IPS-18a (cell line): ENCODE measurements at regions not wholly inside any gene's neighbourhood (a gene's known extent, or its start where the extent isn't known, plus 50 kb on each side); places are given as distances from the start of the nearest gene placed in this dataset.

Source experiments
- H3K27ac ChIP-seq: one replicate; pipeline ENCODE4 v1.5.1; 2013; ENCODE audit warnings: low read length
- H3K27me3 ChIP-seq: one replicate; pipeline ENCODE4 v1.6.1; 2013; ENCODE audit warnings: mild to moderate bottlenecking, low read length; ENCODE audit not compliant: control insufficient read depth, insufficient read depth
- H3K36me3 ChIP-seq: one replicate; pipeline ENCODE4 v1.6.1; 2013; ENCODE audit warnings: low read depth, low read length; ENCODE audit not compliant: control insufficient read depth
- H3K4me1 ChIP-seq: one replicate; pipeline ENCODE4 v1.6.1; 2013; ENCODE audit warnings: low read depth, low read length; ENCODE audit not compliant: control insufficient read depth
- H3K4me3 ChIP-seq: one replicate; pipeline ENCODE4 v1.5.1; 2013; ENCODE audit warnings: low read length
- H3K9ac ChIP-seq: one replicate; pipeline ENCODE4 v1.6.1; 2013; ENCODE audit warnings: mild to moderate bottlenecking, low read length, moderate library complexity
- H3K9me3 ChIP-seq: one replicate; pipeline ENCODE4 v1.6.1; 2013; ENCODE audit warnings: low read depth, low read length; ENCODE audit not compliant: control insufficient read depth

DNA sequence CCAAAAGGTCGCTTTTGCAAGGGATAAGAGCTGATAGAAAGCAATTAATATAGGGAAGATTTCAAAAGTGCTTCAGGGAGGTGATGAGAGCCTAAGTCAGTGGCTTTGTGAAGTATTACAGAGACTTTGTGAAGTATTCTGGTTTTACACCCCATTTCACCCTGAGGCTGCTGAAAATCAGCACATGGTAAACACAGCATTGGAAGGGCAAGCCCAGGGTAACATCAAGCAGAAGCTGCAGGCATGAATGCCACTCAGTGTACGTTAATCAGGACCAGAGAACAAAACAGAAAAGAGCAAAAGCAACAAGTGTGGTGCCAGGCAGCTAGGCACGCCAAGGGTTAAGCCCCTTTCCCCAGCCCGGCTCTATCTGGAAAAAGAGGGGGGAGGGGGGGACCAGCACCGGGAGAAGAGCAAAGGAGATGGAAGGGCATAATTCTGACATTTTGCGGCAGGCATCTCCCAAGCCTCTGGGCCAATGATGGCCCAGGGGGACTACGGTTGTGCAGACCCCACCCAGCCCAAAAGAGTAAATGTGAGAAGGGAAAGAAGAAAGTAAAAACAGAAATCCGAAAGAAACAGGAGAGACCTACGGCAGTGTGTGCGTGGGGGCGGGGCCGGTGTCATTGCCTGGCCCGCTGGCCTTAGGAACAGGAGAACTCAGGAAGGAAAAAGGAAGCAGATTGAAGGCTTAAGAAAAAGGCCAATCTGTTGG is 58.9 kb downstream of the DHRS2 start:
- Histone ChIP-seq H3K4me3 (peak overlapping the region; percentile 61), H3K9me3 (peaks cover 3% of the 10 kb centered on the region), H3K9ac (peak overlapping the region; percentile 31), H3K4me1 (peaks cover 27% of the 10 kb centered on the region), H3K27ac (no peak overlapping the region), H3K27me3 (peaks cover 6% of the 10 kb centered on the region), H3K36me3 (no peaks in the 10 kb centered on the region)

DNA sequence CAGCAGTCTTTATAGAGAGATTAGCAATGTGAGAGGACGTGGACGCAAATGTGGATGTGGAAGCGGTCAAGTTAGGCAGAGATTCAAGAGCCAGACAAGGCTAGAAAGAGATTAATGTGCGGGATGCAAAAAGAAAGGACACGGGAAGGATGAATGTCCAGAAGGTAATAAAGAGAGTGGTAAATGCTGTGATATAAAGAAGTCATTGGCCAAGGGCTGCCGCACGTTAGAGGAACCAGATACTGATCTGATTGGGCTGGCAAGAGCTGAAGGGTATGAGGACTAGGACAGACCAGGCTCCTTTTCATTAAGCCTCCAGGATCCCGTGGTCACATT is 59.5 kb downstream of the DHRS2 start:
- H3K9ac ChIP-seq: peak overlapping the region; percentile 31
- no peak overlapping the region for H3K27ac ChIP-seq
- peaks cover 6% of the 10 kb centered on the region for H3K27me3 ChIP-seq
- no peaks in the 10 kb centered on the region for H3K9me3 ChIP-seq
- H3K4me3 ChIP-seq: peak overlapping the region; percentile 61
- peaks cover 27% of the 10 kb centered on the region for H3K4me1 ChIP-seq
- no peaks in the 10 kb centered on the region for H3K36me3 ChIP-seq

DNA sequence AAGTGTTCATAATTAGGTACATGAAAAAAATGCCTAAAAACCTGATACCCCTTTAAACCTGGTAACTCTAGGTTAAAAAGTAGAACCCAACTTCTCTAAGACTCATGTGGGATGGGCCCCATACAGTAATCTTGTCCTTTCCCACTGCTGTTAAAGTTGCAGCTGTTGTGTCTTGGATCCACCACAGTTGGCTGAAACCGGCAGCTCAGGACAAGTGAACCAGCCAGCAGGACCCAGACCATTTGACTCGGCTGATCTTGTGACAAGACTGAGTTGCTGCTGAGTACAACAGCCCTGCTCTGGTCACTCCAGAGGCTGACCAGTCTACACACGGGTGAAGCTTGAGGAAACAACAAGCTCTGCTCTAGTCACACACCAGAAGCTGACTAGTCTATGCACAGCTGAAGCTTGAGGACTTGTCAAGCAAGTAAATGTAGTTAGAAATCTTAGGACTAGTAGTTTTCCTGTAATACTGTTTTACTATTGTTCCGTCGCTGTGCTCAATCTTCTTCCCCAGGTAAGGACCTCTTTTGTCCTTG is 60.6 kb downstream of the DHRS2 start:
- H3K27me3 ChIP-seq: peaks cover 6% of the 10 kb centered on the region
- H3K9me3 ChIP-seq: no peaks in the 10 kb centered on the region
- peaks cover 27% of the 10 kb centered on the region for H3K4me1 ChIP-seq
- no peaks in the 10 kb centered on the region for H3K36me3 ChIP-seq
- no peak overlapping the region for H3K4me3 ChIP-seq
- H3K9ac ChIP-seq: no peak overlapping the region
- H3K27ac ChIP-seq: no peak overlapping the region

DNA sequence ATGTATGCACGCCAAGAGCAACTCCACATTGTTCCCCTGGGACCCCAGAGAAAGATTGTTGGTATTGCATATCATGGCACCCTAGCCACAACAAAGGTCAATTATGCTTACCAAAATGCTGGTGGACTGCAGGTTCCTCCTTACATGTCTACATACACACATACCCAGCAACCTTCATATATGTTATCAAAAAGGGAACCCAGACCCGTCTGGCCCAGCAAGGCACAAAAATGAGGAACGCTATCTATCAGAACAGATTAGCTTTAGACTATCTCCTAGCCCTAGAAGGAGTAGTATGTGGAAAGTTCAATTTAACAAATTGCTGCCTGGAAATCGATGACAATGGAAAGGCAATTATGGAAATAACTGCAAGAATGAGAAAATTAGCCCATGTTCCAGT is 61.5 kb downstream of the DHRS2 start:
- Histone ChIP-seq H3K36me3 (no peaks in the 10 kb centered on the region), H3K27me3 (peaks cover 6% of the 10 kb centered on the region), H3K4me3 (no peak overlapping the region), H3K4me1 (peaks cover 27% of the 10 kb centered on the region), H3K9me3 (no peaks in the 10 kb centered on the region), H3K9ac (no peak overlapping the region), H3K27ac (no peak overlapping the region)

DNA sequence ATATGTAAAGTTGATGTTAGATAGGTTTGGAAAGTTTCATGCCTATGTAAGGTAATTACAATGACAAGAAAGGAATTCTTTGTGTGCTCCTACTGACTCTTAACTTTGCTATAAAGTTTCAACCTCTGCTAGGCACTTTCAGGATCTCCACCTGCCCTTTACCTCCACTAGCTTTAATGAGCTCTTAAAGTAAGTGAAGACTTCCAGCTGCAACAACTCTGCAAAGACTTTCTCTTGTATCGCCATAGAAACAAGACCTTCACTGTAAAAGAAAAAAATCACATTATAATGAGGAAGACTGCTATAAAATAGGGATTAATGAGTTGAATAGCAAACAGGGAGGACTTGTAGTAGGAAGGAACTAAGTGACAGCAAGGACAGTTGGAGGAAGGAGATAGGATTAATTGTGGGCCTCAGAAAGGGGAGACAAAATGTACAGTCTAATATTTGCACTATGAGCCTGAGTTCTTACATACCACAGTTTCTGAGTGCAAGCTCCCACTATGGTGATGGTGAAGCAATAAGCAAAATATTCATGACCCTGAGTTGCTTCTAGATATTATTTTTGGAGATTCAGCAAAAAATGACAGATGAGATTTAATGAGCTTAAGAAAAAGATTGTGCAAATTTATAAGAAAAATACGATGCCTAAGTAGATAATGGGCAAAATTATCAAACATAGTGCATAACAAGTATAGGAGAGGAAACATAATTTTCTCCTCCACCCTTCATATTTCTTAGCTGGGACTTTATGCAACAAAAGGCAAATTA is 66.7 kb downstream of the DHRS2 start:
- H3K4me1 ChIP-seq: no peaks in the 10 kb centered on the region
- H3K9me3 ChIP-seq: peaks cover 23% of the 10 kb centered on the region
- H3K4me3 ChIP-seq: no peak overlapping the region
- H3K27me3 ChIP-seq: no peaks in the 10 kb centered on the region
- no peak overlapping the region for H3K27ac ChIP-seq
- no peak overlapping the region for H3K9ac ChIP-seq
- H3K36me3 ChIP-seq: no peaks in the 10 kb centered on the region

- no peaks in the 10 kb centered on the region for H3K27me3 ChIP-seq
- H3K4me1 ChIP-seq: no peaks in the 10 kb centered on the region
- H3K27ac ChIP-seq: no peak overlapping the region
- H3K9ac ChIP-seq: no peak overlapping the region
- H3K9me3 ChIP-seq: peaks cover 23% of the 10 kb centered on the region
- no peak overlapping the region for H3K4me3 ChIP-seq
- H3K36me3 ChIP-seq: no peaks in the 10 kb centered on the region
Measured at GRCh38 chr14:23704890-23705289, 68.7 kb downstream of the DHRS2 start.

- Histone ChIP-seq H3K27ac (no peak overlapping the region), H3K9me3 (peaks cover 23% of the 10 kb centered on the region), H3K4me3 (no peak overlapping the region), H3K9ac (no peak overlapping the region), H3K27me3 (no peaks in the 10 kb centered on the region), H3K4me1 (no peaks in the 10 kb centered on the region), H3K36me3 (no peaks in the 10 kb centered on the region)
Measured at GRCh38 chr14:23707415-23707814, 71.3 kb downstream of the DHRS2 start.

DNA sequence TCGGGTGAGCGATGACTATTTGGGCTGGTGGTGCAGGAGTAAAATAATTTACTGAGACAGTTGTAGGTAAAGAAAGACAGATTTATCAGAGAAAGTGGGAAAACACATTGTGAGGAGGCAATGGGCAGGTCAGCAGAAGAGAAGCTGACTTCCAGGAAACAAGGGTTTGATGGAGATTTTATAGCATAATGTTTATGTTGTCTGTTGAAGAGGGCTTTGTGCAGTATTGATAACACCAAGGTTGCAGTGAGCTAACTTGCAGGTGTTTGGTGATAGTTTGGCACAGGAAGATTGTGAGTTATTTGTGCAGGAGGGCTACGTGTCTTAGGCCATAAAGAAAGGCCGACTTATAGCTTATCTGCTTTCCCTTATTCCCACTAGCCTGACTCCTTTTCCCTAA is 72.2 kb downstream of the DHRS2 start:
- no peak overlapping the region for H3K9ac ChIP-seq
- no peaks in the 10 kb centered on the region for H3K36me3 ChIP-seq
- H3K9me3 ChIP-seq: peaks cover 18% of the 10 kb centered on the region
- no peak overlapping the region for H3K27ac ChIP-seq
- no peaks in the 10 kb centered on the region for H3K27me3 ChIP-seq
- H3K4me1 ChIP-seq: no peaks in the 10 kb centered on the region
- no peak overlapping the region for H3K4me3 ChIP-seq

DNA sequence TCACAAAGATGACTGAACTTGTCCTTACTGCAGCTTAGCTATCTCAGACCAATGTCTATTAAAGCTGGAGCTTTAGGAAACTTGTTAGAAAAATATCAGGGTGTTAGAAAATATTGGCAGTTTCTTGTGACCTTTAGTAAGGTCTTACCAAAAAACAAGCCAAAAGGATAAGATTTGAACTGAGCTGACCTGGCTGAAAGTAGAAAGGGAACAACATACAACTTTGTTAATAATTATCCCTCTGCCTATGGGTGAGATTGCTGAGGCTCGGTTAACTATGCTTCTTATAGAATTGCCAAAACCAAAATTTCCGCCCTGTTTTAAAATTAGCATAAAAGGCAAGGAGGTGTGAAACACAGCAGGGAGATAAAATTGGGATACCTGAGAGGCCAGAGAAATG is 73.8 kb downstream of the DHRS2 start:
- H3K4me1 ChIP-seq: no peaks in the 10 kb centered on the region
- no peaks in the 10 kb centered on the region for H3K27me3 ChIP-seq
- no peak overlapping the region for H3K27ac ChIP-seq
- H3K36me3 ChIP-seq: no peaks in the 10 kb centered on the region
- H3K4me3 ChIP-seq: no peak overlapping the region
- peaks cover 6% of the 10 kb centered on the region for H3K9me3 ChIP-seq
- no peak overlapping the region for H3K9ac ChIP-seq

- Histone ChIP-seq H3K27ac (no peak overlapping the region), H3K4me1 (no peaks in the 10 kb centered on the region), H3K27me3 (no peaks in the 10 kb centered on the region), H3K9me3 (no peaks in the 10 kb centered on the region), H3K36me3 (no peaks in the 10 kb centered on the region), H3K4me3 (no peak overlapping the region), H3K9ac (no peak overlapping the region)
Measured at GRCh38 chr14:23712287-23712686, 76.1 kb downstream of the DHRS2 start.

DNA sequence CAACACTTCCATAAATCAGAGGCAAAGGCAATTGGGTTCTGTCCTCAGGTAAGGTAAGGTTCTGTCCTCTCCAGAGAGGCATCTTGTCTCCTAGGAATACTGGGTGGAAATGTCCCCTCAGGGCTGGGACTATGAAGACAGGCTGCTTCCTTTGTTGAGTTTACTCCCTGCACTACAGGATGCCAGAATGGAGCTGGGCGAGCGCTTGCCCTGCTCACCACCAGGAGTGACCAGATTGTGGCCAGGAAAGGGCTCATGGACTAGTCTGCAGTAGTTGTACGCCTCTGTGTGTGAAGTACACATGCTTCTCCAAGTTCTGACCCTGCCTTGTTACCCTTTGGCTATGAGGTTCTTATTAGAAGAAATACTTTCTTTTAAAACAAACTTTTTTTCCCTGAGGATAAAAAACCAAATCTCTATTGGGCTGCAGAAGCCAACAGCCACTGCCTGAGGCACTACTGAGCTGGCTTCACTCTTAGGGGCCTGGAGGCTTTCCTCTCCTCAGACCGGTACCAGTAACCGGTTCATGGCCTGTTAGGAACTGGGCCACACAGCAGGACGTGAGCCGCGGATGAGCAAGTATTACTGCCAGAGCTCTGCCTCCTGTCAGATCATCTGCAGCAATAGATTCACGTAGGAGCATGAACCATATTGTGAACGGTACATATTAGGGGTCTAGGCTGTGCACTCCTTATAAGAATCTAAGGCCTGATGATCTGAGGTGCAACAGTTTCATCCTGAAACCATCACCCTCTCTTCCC is 83.2 kb downstream of the DHRS2 start:
- H3K9ac ChIP-seq: no peak overlapping the region
- H3K9me3 ChIP-seq: no peaks in the 10 kb centered on the region
- no peaks in the 10 kb centered on the region for H3K4me1 ChIP-seq
- H3K4me3 ChIP-seq: no peak overlapping the region
- no peaks in the 10 kb centered on the region for H3K27me3 ChIP-seq
- no peak overlapping the region for H3K27ac ChIP-seq
- no peaks in the 10 kb centered on the region for H3K36me3 ChIP-seq
